A673 (cell line): ENCODE measurements at regions not wholly inside any gene's neighbourhood (a gene's known extent, or its start where the extent isn't known, plus 50 kb on each side); places are given as distances from the start of the nearest gene placed in this dataset.

ENCODE experiments used
- EZH2 ChIP-seq: fragments of 200-600 bp; sonication (generic); IDR thresholded peaks from 2 replicates; pipeline ENCODE4 v1.6.1; 2017; ENCODE audit warnings: borderline replicate concordance, low read depth, mild to moderate bottlenecking, mixed read lengths, antibody characterized with exemption, low read length; ENCODE audit not compliant: poor library complexity, severe bottlenecking
- TF ChIP-seq, protein P1 (sequence below): fragments of 300-800, 200-600 bp; sonication (generic); conservative IDR thresholded peaks from 2 replicates; pipeline ENCODE4 v1.5.1; 2017; ENCODE audit warnings: low read depth, mild to moderate bottlenecking, antibody characterized with exemption, low read length, moderate library complexity, mixed read lengths

DNA sequence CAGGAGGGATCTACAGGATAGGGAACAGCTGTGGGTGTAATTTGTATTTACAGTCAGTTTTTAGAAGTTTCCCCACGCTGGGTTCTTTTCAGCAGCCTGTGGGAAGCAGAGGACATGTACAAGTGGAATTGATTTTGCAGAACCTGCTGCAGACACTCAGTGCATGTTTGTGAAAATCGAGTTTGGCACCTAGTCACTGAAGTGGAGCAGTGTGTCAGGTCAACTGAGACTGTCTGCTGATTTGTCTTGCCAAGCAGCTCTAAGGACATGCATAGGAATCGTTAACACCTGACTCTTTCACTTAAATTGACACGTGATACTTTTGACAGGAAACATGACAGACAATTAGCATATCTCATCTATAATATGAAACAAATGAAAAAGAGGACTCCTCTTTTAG lies 416.6 kb downstream of the TMX3 start:
- no peak for TF ChIP-seq EZH2
- TF ChIP-seq, protein P1, sequence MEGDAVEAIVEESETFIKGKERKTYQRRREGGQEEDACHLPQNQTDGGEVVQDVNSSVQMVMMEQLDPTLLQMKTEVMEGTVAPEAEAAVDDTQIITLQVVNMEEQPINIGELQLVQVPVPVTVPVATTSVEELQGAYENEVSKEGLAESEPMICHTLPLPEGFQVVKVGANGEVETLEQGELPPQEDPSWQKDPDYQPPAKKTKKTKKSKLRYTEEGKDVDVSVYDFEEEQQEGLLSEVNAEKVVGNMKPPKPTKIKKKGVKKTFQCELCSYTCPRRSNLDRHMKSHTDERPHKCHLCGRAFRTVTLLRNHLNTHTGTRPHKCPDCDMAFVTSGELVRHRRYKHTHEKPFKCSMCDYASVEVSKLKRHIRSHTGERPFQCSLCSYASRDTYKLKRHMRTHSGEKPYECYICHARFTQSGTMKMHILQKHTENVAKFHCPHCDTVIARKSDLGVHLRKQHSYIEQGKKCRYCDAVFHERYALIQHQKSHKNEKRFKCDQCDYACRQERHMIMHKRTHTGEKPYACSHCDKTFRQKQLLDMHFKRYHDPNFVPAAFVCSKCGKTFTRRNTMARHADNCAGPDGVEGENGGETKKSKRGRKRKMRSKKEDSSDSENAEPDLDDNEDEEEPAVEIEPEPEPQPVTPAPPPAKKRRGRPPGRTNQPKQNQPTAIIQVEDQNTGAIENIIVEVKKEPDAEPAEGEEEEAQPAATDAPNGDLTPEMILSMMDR = no peak
